Neural progenitor cell (in vitro differentiated cells): ENCODE measurements at regions not wholly inside any gene's neighbourhood (a gene's known extent, or its start where the extent isn't known, plus 50 kb on each side); places are given as distances from the start of the nearest gene placed in this dataset.

Experiments used
- DNase-seq: peaks from one replicate; pipeline ENCODE4 v3.0.0-alpha.2; 2016; ENCODE audit warnings: low spot score
- H2AFZ ChIP-seq: fragments of 200-600 bp; sonication (generic); replicated peaks from 2 replicates; pipeline ENCODE4 v1.6.1; 2016; ENCODE audit warnings: antibody characterized with exemption
- H3F3A ChIP-seq: fragments of 200-600 bp; sonication (generic); 2 replicates; pipeline ENCODE4 v1.6.1; 2016; ENCODE audit warnings: antibody characterized with exemption, low read depth
- H3K27ac ChIP-seq: fragments of 200-600 bp; sonication (generic); 2 replicates; pipeline ENCODE4 v1.5.1; 2016; ENCODE audit warnings: mild to moderate bottlenecking
- H3K27me3 ChIP-seq: fragments of 200-600 bp; sonication (generic); 2 replicates; pipeline ENCODE4 v1.6.1; 2016; ENCODE audit warnings: mild to moderate bottlenecking, moderate library complexity
- H3K36me3 ChIP-seq: fragments of 200-600 bp; sonication (generic); 2 replicates; pipeline ENCODE4 v1.5.1; 2016
- H3K4me1 ChIP-seq: fragments of 200-600 bp; sonication (generic); 2 replicates; pipeline ENCODE4 v1.6.1; 2016; ENCODE audit warnings: mixed run types
- H3K4me2 ChIP-seq: fragments of 200-600 bp; sonication (generic); 2 replicates; pipeline ENCODE4 v1.6.1; 2016
- H3K4me3 ChIP-seq: fragments of 200-600 bp; sonication (generic); 2 replicates; pipeline ENCODE4 v1.5.1; 2016
- H3K79me2 ChIP-seq: fragments of 200-600 bp; sonication (generic); 2 replicates; pipeline ENCODE4 v1.6.1; 2016; ENCODE audit warnings: low read depth
- H3K9ac ChIP-seq: fragments of 200-600 bp; sonication (generic); 2 replicates; pipeline ENCODE4 v1.6.1; 2016
- H3K9me3 ChIP-seq: fragments of 200-600 bp; sonication (generic); 2 replicates; pipeline ENCODE4 v1.5.1; 2016; ENCODE audit warnings: low read depth
- H4K20me1 ChIP-seq: fragments of 200-600 bp; sonication (generic); 2 replicates; pipeline ENCODE4 v1.6.1; 2016; ENCODE audit warnings: low read depth
- H3K27ac Mint-ChIP-seq: 3 replicates; pipeline ENCODE4 v1.8.0; 2021; ENCODE audit warnings: mixed read lengths
- H3K27me3 Mint-ChIP-seq: 2 replicates; pipeline ENCODE4 v1.8.0; 2022; ENCODE audit warnings: low read depth, mild to moderate bottlenecking, inconsistent platforms, moderate library complexity, mixed read lengths; ENCODE audit not compliant: insufficient read depth
- H3K36me3 Mint-ChIP-seq: 3 replicates; pipeline ENCODE4 v1.8.0; 2021; ENCODE audit warnings: mixed read lengths
- H3K4me1 Mint-ChIP-seq: 3 replicates; pipeline ENCODE4 v1.8.0; 2021; ENCODE audit warnings: mixed read lengths
- H3K4me3 Mint-ChIP-seq: 3 replicates; pipeline ENCODE4 v1.8.0; 2021; ENCODE audit warnings: mild to moderate bottlenecking, moderate library complexity, mixed read lengths
- H3K9me3 Mint-ChIP-seq: 3 replicates; pipeline ENCODE4 v1.8.0; 2020; ENCODE audit warnings: mixed read lengths
- CTCF ChIP-seq: fragments of 200-600 bp; sonication (generic); IDR thresholded peaks from 2 replicates; pipeline ENCODE4 v1.5.1; 2017; ENCODE audit warnings: antibody characterized with exemption, mild to moderate bottlenecking
- EZH2 ChIP-seq: fragments of 200-600 bp; sonication (generic); IDR thresholded peaks from 2 replicates; pipeline ENCODE4 v1.6.1; 2017; ENCODE audit warnings: antibody characterized with exemption, mild to moderate bottlenecking, moderate library complexity
- EZH2phosphoT487 ChIP-seq: fragments of 200-600 bp; sonication (generic); IDR thresholded peaks from 2 replicates; pipeline ENCODE4 v1.6.1; 2017; ENCODE audit warnings: antibody characterized with exemption

- no peak for TF ChIP-seq CTCF
- TF ChIP-seq EZH2, result no peak
- TF ChIP-seq EZH2phosphoT487, result no peak
- Histone ChIP-seq H3K79me2 (no peaks in the 10 kb centered on the region), H3K36me3 (no peaks in the 10 kb centered on the region), H3K27me3 (no peaks in the 10 kb centered on the region), H3K9me3 (no peaks in the 10 kb centered on the region), H3K27ac (no peak overlapping the region), H3K4me1 (peaks cover 4% of the 10 kb centered on the region), H3K4me3 (no peak overlapping the region), H3K9ac (no peak overlapping the region), H2AFZ (no peak overlapping the region), H3F3A (no peaks in the 10 kb centered on the region), H4K20me1 (no peaks in the 10 kb centered on the region), H3K4me2 (no peak overlapping the region)
- Mint-ChIP-seq H3K27ac (no peak overlapping the region), H3K36me3 (no peaks in the 10 kb centered on the region), H3K9me3 (no peaks in the 10 kb centered on the region), H3K4me3 (no peak overlapping the region), H3K4me1 (peaks cover 3% of the 10 kb centered on the region), H3K27me3 (peaks cover 2% of the 10 kb centered on the region)
- no peak for DNase-seq
Observed at GRCh38 chr3:187799942-187800641, 54.8 kb upstream of the BCL6 start.

GRCh38 chr3:187801152-187801551, 55.9 kb upstream of the BCL6 start:
- Mint-ChIP-seq H3K9me3 (peaks cover 4% of the 10 kb centered on the region), H3K4me3 (no peak overlapping the region), H3K27ac (no peak overlapping the region), H3K27me3 (peaks cover 2% of the 10 kb centered on the region), H3K36me3 (no peaks in the 10 kb centered on the region), H3K4me1 (peaks cover 3% of the 10 kb centered on the region)
- H3K4me2 ChIP-seq, result no peak overlapping the region
- H3K4me3 ChIP-seq, result no peak overlapping the region
- H3K79me2 ChIP-seq, result no peaks in the 10 kb centered on the region
- no peaks in the 10 kb centered on the region for H3K36me3 ChIP-seq
- no peak for TF ChIP-seq EZH2
- no peak for TF ChIP-seq EZH2phosphoT487
- TF ChIP-seq CTCF, result no peak
- H3K27ac ChIP-seq, result no peak overlapping the region
- H3K9ac ChIP-seq, result no peak overlapping the region
- H3F3A ChIP-seq, result no peaks in the 10 kb centered on the region
- no peaks in the 10 kb centered on the region for H4K20me1 ChIP-seq
- no peaks in the 10 kb centered on the region for H3K9me3 ChIP-seq
- no peak for DNase-seq
- no peak overlapping the region for H2AFZ ChIP-seq
- H3K4me1 ChIP-seq, result peaks cover 4% of the 10 kb centered on the region
- no peaks in the 10 kb centered on the region for H3K27me3 ChIP-seq

- Histone ChIP-seq H2AFZ (no peak overlapping the region), H3K4me3 (no peak overlapping the region), H3K27me3 (no peaks in the 10 kb centered on the region), H3K9ac (no peak overlapping the region), H3K79me2 (no peaks in the 10 kb centered on the region), H3K27ac (no peak overlapping the region), H3K4me2 (no peak overlapping the region), H3F3A (no peaks in the 10 kb centered on the region), H3K36me3 (no peaks in the 10 kb centered on the region), H3K9me3 (no peaks in the 10 kb centered on the region), H3K4me1 (peaks cover 4% of the 10 kb centered on the region), H4K20me1 (no peaks in the 10 kb centered on the region)
- Mint-ChIP-seq H3K27ac (no peak overlapping the region), H3K4me3 (no peak overlapping the region), H3K36me3 (no peaks in the 10 kb centered on the region), H3K27me3 (peaks cover 2% of the 10 kb centered on the region), H3K4me1 (peaks cover 3% of the 10 kb centered on the region), H3K9me3 (peaks cover 4% of the 10 kb centered on the region)
- TF ChIP-seq EZH2, result no peak
- no peak for TF ChIP-seq EZH2phosphoT487
- no peak for TF ChIP-seq CTCF
- no peak for DNase-seq
Observed at GRCh38 chr3:187802203-187802927, 57.1 kb upstream of the BCL6 start.
